ENCODE measurements at regions not wholly inside any gene's neighbourhood (a gene's known extent, or its start where the extent isn't known, plus 50 kb on each side); places are given as distances from the start of the nearest gene placed in this dataset.

GRCh38 chr5:58403822-58404433 lies 56.0 kb downstream of the PLK2 start:
- H3K4me3 ChIP-seq (ENCODE audit: low read depth, low read length) = no peak overlapping the region
- no peak for DNase-seq (ENCODE audit: low read depth)
- in situ Hi-C loops (cut with HindIII; ENCODE audit: low sequenced_read_pairs) = no loop called here
- no peak for TF ChIP-seq CTCF (IDR thresholded peaks at IDR 0.05; ENCODE audit: low read depth, low read length, missing control alignments)

GRCh38 chr5:58401701-58402100 lies 58.2 kb downstream of the PLK2 start:
- no peak for TF ChIP-seq CTCF (IDR thresholded peaks at IDR 0.05; ENCODE audit: low read depth, low read length, missing control alignments)
- no peak for DNase-seq (ENCODE audit: low read depth)
- in situ Hi-C loops (cut with HindIII; ENCODE audit: low sequenced_read_pairs) = no loop called here
- no peak overlapping the region for H3K4me3 ChIP-seq (ENCODE audit: low read depth, low read length)

- TF ChIP-seq CTCF (IDR thresholded peaks at IDR 0.05; ENCODE audit: low read depth, low read length, missing control alignments) = no peak
- H3K4me3 ChIP-seq (ENCODE audit: low read depth, low read length) = no peak overlapping the region
- no peak for DNase-seq (ENCODE audit: low read depth)
- in situ Hi-C loops (cut with HindIII; ENCODE audit: low sequenced_read_pairs) = no loop called here
These were observed 59.1 kb downstream of the PLK2 start for GRCh38 chr5:58400737-58401136.

GRCh38 chr5:58399951-58400350 lies 59.9 kb downstream of the PLK2 start:
- DNase-seq (ENCODE audit: low read depth) = no peak
- in situ Hi-C loops (cut with HindIII; ENCODE audit: low sequenced_read_pairs) = no loop called here
- H3K4me3 ChIP-seq (ENCODE audit: low read depth, low read length) = no peak overlapping the region
- TF ChIP-seq CTCF (IDR thresholded peaks at IDR 0.05; ENCODE audit: low read depth, low read length, missing control alignments) = no peak

GRCh38 chr5:58394339-58394738 lies 65.5 kb downstream of the PLK2 start:
- TF ChIP-seq CTCF (IDR thresholded peaks at IDR 0.05; ENCODE audit: low read depth, low read length, missing control alignments) = no peak
- no peak for DNase-seq (ENCODE audit: low read depth)
- in situ Hi-C loops (cut with HindIII; ENCODE audit: low sequenced_read_pairs) = no loop called here
- no peak overlapping the region for H3K4me3 ChIP-seq (ENCODE audit: low read depth, low read length)

- no peak overlapping the region for H3K4me3 ChIP-seq (ENCODE audit: low read depth, low read length)
- TF ChIP-seq CTCF (IDR thresholded peaks at IDR 0.05; ENCODE audit: low read depth, low read length, missing control alignments) = no peak
- DNase-seq (ENCODE audit: low read depth) = no peak
- in situ Hi-C loops (cut with HindIII; ENCODE audit: low sequenced_read_pairs) = no loop called here
These were observed 66.2 kb downstream of the PLK2 start for GRCh38 chr5:58393716-58394115.
